Upper lobe of left lung (tissue), 4 donors: ENCODE measurements at regions not wholly inside any gene's neighbourhood (a gene's known extent, or its start where the extent isn't known, plus 50 kb on each side); places are given as distances from the start of the nearest gene placed in this dataset.

Experiments used
- CTCF ChIP-seq, 6 experiments: fragments of 450-650 bp in 4 of 6; fragments of 200-600 bp in 2 of 6; sonication (generic) in 2 of 6; IDR thresholded peaks; one replicate each; pipeline ENCODE4 v1.5.1; 2016 to 2019; ENCODE audit warnings: antibody characterized with exemption in 6 of 6
- POLR2A ChIP-seq, 4 donors: fragments of 450-650 bp; IDR thresholded peaks; one replicate each; pipeline ENCODE4 v1.5.1; 2016 to 2017; ENCODE audit warnings: antibody characterized with exemption in 4 of 4, mild to moderate bottlenecking in 2 of 4
- POLR2AphosphoS5 ChIP-seq, 2 donors: sonication (generic); formaldehyde crosslinking; IDR thresholded peaks; one replicate each; pipeline ENCODE4 v1.5.1; 2017; ENCODE audit warnings: antibody characterized with exemption in 2 of 2

- TF ChIP-seq CTCF (IDR thresholded peaks at IDR 0.05) (peak; percentile 85 to 91 (median 89)), POLR2A (IDR thresholded peaks at IDR 0.05) (no peak), POLR2AphosphoS5 (IDR thresholded peaks at IDR 0.05) (no peak)
Observed at GRCh38 chr6:163956571-163957407, 542.3 kb downstream of the QKI start.
